SK-N-SH (cell line): ENCODE measurements at regions not wholly inside any gene's neighbourhood (a gene's known extent, or its start where the extent isn't known, plus 50 kb on each side); places are given as distances from the start of the nearest gene placed in this dataset.

Experiments used
- CTCF ChIA-PET: fragments of 300-600, 350-600 bp; formaldehyde crosslinking; extraction: SDS; loops from one replicate; lab custom pipeline; 2021; lab: Yijun Ruan, JAX
- POLR2A ChIA-PET: fragments of 350-600 bp; sonication (Branson Sonifier 250); formaldehyde crosslinking; extraction: SDS; loops from one replicate; lab custom pipeline; 2020; ENCODE audit warnings: antibody characterized with exemption, inconsistent platforms; lab: Yijun Ruan, JAX
- DNase-seq: peaks from one replicate; pipeline ENCODE4 v3.0.0; 2012
- H2AFZ ChIP-seq: fragments of 200-600 bp; sonication (generic); 2 replicates; pipeline ENCODE4 v1.8.1; 2016; ENCODE audit warnings: antibody characterized with exemption, mild to moderate bottlenecking, low read depth
- H3F3A ChIP-seq: fragments of 200-600 bp; sonication (generic); replicated peaks from 2 replicates; pipeline ENCODE3; 2016; ENCODE audit warnings: antibody characterized with exemption, mild to moderate bottlenecking; ENCODE audit not compliant: insufficient read depth
- H3K27ac ChIP-seq, 2 experiments: fragments of 200-500 bp in 1 of 2; fragments of 200-600 bp in 1 of 2; sonication (Bioruptor generic) in 1 of 2; sonication (generic), shearing (Covaris generic) in 1 of 2; 2 replicates each; pipeline versions ENCODE4 v1.5.1 to v1.6.1; 2014 to 2016; ENCODE audit warnings: low read depth in 2 of 2, inconsistent platforms in 1 of 2, low read length in 1 of 2, mild to moderate bottlenecking in 1 of 2, mixed read lengths in 1 of 2
- H3K27me3 ChIP-seq: fragments of 200-600 bp; sonication (generic), shearing (Covaris generic); 2 replicates; pipeline ENCODE4 v1.6.1; 2016; ENCODE audit warnings: mixed run types; ENCODE audit not compliant: insufficient read depth
- H3K36me3 ChIP-seq, 2 experiments: fragments of 200-500 bp in 1 of 2; fragments of 200-600 bp in 1 of 2; sonication (Bioruptor generic) in 1 of 2; sonication (generic) in 1 of 2; replicated peaks in 1 of 2; 2 replicates each; pipeline versions ENCODE3 to v1.5.1; 2014 to 2016; ENCODE audit warnings: low read length in 1 of 2, mild to moderate bottlenecking in 1 of 2; ENCODE audit not compliant: insufficient read depth in 2 of 2, control insufficient read depth in 1 of 2
- H3K4me1 ChIP-seq, 2 experiments: fragments of 200-500 bp in 1 of 2; fragments of 200-600 bp in 1 of 2; sonication (Bioruptor generic) in 1 of 2; sonication (generic), shearing (Covaris generic) in 1 of 2; 2 replicates each; pipeline versions ENCODE4 v1.5.1 to v1.6.1; 2014 to 2016; ENCODE audit warnings: low read depth in 1 of 2, low read length in 1 of 2, mixed run types in 1 of 2; ENCODE audit not compliant: insufficient read depth in 2 of 2, control insufficient read depth in 1 of 2
- H3K4me2 ChIP-seq: fragments of 200-600 bp; sonication (generic), shearing (Covaris generic); 2 replicates; pipeline ENCODE4 v1.6.1; 2017; ENCODE audit warnings: mixed run types
- H3K4me3 ChIP-seq, 2 experiments: fragments of 200-500 bp in 1 of 2; fragments of 200-600 bp in 1 of 2; sonication (Bioruptor generic) in 1 of 2; sonication (generic), shearing (Covaris generic) in 1 of 2; 2 replicates each; pipeline versions ENCODE4 v1.5.1 to v1.8.1; 2014 to 2016; ENCODE audit warnings: low read depth in 2 of 2, inconsistent platforms in 1 of 2, low read length in 1 of 2, mild to moderate bottlenecking in 1 of 2, mixed read lengths in 1 of 2, moderate library complexity in 1 of 2
- H3K79me2 ChIP-seq: fragments of 200-600 bp; sonication (generic); 2 replicates; pipeline ENCODE4 v1.8.1; 2017; ENCODE audit warnings: mild to moderate bottlenecking; ENCODE audit not compliant: insufficient read depth
- H3K9ac ChIP-seq: fragments of 200-600 bp; sonication (generic); 2 replicates; pipeline ENCODE4 v1.6.1; 2017; ENCODE audit warnings: mixed run types
- H3K9me2 ChIP-seq: fragments of 200-600 bp; sonication (generic); 2 replicates; pipeline ENCODE4 v1.6.1; 2017; ENCODE audit warnings: mixed run types
- H3K9me3 ChIP-seq: fragments of 200-600 bp; sonication (generic); 2 replicates; pipeline ENCODE4 v1.6.1; 2017; ENCODE audit warnings: mixed run types, mild to moderate bottlenecking, moderate library complexity
- H4K20me1 ChIP-seq: fragments of 200-600 bp; sonication (generic); 2 replicates; pipeline ENCODE4 v1.6.1; 2017; ENCODE audit warnings: mild to moderate bottlenecking, mixed run types; ENCODE audit not compliant: insufficient read depth
- EP300 ChIP-seq, 2 experiments: IDR thresholded peaks; 2 replicates each; pipeline versions ENCODE4 v1.4.0 to v1.6.1; 2012; ENCODE audit warnings: borderline replicate concordance in 1 of 2, low read depth in 1 of 2, low read length in 1 of 2
- FOSL2 ChIP-seq: IDR thresholded peaks from 2 replicates; pipeline ENCODE4 v1.4.0; 2012; ENCODE audit warnings: low read depth, mild to moderate bottlenecking, moderate library complexity, borderline replicate concordance
- FOXJ3 ChIP-seq: sonication (generic); formaldehyde crosslinking; IDR thresholded peaks from 2 replicates; pipeline ENCODE4 v1.5.1; 2020; ENCODE audit warnings: mild to moderate bottlenecking, missing genetic modification reagents
- FOXM1 ChIP-seq: IDR thresholded peaks from 2 replicates; pipeline ENCODE4 v1.4.0; 2012; ENCODE audit warnings: low read depth, mild to moderate bottlenecking
- GABPA ChIP-seq: IDR thresholded peaks from 2 replicates; pipeline ENCODE4 v1.4.0; 2012; ENCODE audit warnings: low read depth, mild to moderate bottlenecking
- GATA2 ChIP-seq: sonication (generic); formaldehyde crosslinking; IDR thresholded peaks from 2 replicates; pipeline ENCODE4 v1.5.0; 2020; ENCODE audit warnings: mild to moderate bottlenecking, missing genetic modification reagents
- JUND ChIP-seq: IDR thresholded peaks from 2 replicates; pipeline ENCODE4 v1.4.0; 2012
- MEF2A ChIP-seq: IDR thresholded peaks from 2 replicates; pipeline ENCODE4 v1.4.0; 2012; ENCODE audit warnings: low read depth, borderline replicate concordance
- NFIC ChIP-seq: IDR thresholded peaks from 2 replicates; pipeline ENCODE4 v1.4.0; 2012; ENCODE audit warnings: borderline replicate concordance
- POLR2AphosphoS5 ChIP-seq: IDR thresholded peaks from 2 replicates; pipeline ENCODE4 v1.6.1; 2012; ENCODE audit warnings: low read depth, low read length
- RAD21 ChIP-seq: IDR thresholded peaks from 2 replicates; pipeline ENCODE4 v1.6.1; 2012; ENCODE audit warnings: mild to moderate bottlenecking, low read length
- RCOR1 ChIP-seq: fragments of 150-350 bp; IDR thresholded peaks from 2 replicates; pipeline ENCODE4 v1.6.1; 2017; ENCODE audit warnings: antibody characterized with exemption, low read length
- TCF12 ChIP-seq: IDR thresholded peaks from 2 replicates; pipeline ENCODE4 v1.4.0; 2012
- TEAD4 ChIP-seq: IDR thresholded peaks from 2 replicates; pipeline ENCODE4 v1.4.0; 2012; ENCODE audit warnings: mild to moderate bottlenecking, borderline replicate concordance; ENCODE audit not compliant: insufficient read depth
- YY1 ChIP-seq: IDR thresholded peaks from 2 replicates; pipeline ENCODE4 v1.4.0; 2012; ENCODE audit warnings: low read depth, mild to moderate bottlenecking
- WGBS: methylation state at CpG from one replicate; pipeline ENCODE4 v1.1.6; 2017; ENCODE audit warnings: low lambda C conversion rate; 5-methylcytosine and 5-hydroxymethylcytosine counted together
- TF ChIP-seq, protein P1 (sequence below): IDR thresholded peaks from 2 replicates; pipeline ENCODE4 v1.6.1; 2012; ENCODE audit warnings: mild to moderate bottlenecking, low read depth, low read length, moderate library complexity
- TF ChIP-seq, protein P2 (sequence below): IDR thresholded peaks from 2 replicates; pipeline ENCODE4 v1.4.0; 2012; ENCODE audit warnings: low read depth, borderline replicate concordance
- TF ChIP-seq, protein P3 (sequence below): fragments of 150-350 bp; IDR thresholded peaks from 2 replicates; pipeline ENCODE4 v1.6.1; 2016; ENCODE audit warnings: mild to moderate bottlenecking, low read depth, low read length

DNA sequence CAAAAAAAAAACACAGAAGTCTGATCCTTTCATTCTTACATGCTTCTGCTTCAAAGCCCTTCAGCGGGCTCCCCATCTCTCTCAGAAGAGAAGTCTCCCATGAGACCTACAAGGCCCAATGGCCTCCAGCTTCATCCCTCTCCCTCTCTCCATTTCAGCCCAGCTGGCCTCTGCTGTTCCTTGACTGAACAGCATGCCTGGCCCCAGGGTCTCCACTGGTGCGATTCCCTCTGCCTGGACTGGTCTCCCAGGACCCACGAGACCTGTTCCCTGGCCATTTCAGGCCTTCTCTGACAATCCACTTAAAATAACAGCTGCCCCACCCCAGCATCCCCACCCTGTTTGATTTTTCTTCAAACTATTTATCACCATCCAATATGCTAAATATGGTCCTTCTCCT, 91.2 kb downstream of the AIPL1 start (continued):
- TF ChIP-seq, protein P1, sequence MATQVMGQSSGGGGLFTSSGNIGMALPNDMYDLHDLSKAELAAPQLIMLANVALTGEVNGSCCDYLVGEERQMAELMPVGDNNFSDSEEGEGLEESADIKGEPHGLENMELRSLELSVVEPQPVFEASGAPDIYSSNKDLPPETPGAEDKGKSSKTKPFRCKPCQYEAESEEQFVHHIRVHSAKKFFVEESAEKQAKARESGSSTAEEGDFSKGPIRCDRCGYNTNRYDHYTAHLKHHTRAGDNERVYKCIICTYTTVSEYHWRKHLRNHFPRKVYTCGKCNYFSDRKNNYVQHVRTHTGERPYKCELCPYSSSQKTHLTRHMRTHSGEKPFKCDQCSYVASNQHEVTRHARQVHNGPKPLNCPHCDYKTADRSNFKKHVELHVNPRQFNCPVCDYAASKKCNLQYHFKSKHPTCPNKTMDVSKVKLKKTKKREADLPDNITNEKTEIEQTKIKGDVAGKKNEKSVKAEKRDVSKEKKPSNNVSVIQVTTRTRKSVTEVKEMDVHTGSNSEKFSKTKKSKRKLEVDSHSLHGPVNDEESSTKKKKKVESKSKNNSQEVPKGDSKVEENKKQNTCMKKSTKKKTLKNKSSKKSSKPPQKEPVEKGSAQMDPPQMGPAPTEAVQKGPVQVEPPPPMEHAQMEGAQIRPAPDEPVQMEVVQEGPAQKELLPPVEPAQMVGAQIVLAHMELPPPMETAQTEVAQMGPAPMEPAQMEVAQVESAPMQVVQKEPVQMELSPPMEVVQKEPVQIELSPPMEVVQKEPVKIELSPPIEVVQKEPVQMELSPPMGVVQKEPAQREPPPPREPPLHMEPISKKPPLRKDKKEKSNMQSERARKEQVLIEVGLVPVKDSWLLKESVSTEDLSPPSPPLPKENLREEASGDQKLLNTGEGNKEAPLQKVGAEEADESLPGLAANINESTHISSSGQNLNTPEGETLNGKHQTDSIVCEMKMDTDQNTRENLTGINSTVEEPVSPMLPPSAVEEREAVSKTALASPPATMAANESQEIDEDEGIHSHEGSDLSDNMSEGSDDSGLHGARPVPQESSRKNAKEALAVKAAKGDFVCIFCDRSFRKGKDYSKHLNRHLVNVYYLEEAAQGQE = no peak
- TF ChIP-seq FOXJ3 (no peak), NFIC (no peak), TEAD4 (no peak), GATA2 (CRISPR knock-in tag) (no peak), RAD21 (no peak)

DNA sequence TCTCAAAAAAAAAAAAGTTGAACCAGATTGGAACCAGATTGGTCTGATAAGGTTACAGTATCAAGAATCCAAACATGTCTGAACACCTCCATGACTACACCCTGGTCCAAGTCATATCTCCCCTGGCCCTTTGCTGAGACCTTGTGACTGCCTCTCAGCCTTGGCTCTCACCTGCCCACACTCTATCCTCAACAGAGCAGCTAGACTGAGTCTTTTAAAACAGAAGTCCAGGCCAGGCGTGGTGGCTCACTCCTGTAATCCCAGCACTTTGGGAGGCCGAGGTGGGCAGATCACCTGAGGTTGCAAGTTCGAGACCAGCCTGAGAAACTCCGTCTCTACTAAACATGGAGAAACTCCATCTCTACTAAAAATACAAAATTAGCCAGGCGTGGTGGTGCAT, 91.7 kb downstream of the AIPL1 start:
- Histone ChIP-seq H3K4me1 (no peaks in the 10 kb centered on the region), H3K9me3 (no peaks in the 10 kb centered on the region), H3K79me2 (no peaks in the 10 kb centered on the region), H2AFZ (no peak overlapping the region), H3K9me2 (no peaks in the 10 kb centered on the region), H3K4me3 (no peak overlapping the region), H3K9ac (no peak overlapping the region), H3K4me2 (no peak overlapping the region), H3K27ac (no peak overlapping the region), H3K27me3 (no peaks in the 10 kb centered on the region), H4K20me1 (no peaks in the 10 kb centered on the region), H3F3A (no peaks in the 10 kb centered on the region), H3K36me3 (no peaks in the 10 kb centered on the region)
- ChIA-PET CTCF (no interaction called here), POLR2A (no interaction called here)
- 14% methylated on average over 5 of the region's 5 CpGs for WGBS
- TF ChIP-seq FOXJ3 (no peak), EP300 (IDR thresholded peaks at IDR 0.05; ENCODE audit: borderline replicate concordance in 1 of 2, low read depth in 1 of 2, low read length in 1 of 2) (no peak), YY1 (no peak), FOSL2 (no peak), POLR2AphosphoS5 (no peak), MEF2A (no peak), GATA2 (CRISPR knock-in tag) (no peak), JUND (no peak), GABPA (no peak), FOXM1 (no peak), TCF12 (no peak), RCOR1 (no peak)
- TF ChIP-seq, protein P2, sequence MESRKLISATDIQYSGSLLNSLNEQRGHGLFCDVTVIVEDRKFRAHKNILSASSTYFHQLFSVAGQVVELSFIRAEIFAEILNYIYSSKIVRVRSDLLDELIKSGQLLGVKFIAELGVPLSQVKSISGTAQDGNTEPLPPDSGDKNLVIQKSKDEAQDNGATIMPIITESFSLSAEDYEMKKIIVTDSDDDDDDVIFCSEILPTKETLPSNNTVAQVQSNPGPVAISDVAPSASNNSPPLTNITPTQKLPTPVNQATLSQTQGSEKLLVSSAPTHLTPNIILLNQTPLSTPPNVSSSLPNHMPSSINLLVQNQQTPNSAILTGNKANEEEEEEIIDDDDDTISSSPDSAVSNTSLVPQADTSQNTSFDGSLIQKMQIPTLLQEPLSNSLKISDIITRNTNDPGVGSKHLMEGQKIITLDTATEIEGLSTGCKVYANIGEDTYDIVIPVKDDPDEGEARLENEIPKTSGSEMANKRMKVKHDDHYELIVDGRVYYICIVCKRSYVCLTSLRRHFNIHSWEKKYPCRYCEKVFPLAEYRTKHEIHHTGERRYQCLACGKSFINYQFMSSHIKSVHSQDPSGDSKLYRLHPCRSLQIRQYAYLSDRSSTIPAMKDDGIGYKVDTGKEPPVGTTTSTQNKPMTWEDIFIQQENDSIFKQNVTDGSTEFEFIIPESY = no peak
- TF ChIP-seq, protein P1 = no peak
- TF ChIP-seq, protein P3, sequence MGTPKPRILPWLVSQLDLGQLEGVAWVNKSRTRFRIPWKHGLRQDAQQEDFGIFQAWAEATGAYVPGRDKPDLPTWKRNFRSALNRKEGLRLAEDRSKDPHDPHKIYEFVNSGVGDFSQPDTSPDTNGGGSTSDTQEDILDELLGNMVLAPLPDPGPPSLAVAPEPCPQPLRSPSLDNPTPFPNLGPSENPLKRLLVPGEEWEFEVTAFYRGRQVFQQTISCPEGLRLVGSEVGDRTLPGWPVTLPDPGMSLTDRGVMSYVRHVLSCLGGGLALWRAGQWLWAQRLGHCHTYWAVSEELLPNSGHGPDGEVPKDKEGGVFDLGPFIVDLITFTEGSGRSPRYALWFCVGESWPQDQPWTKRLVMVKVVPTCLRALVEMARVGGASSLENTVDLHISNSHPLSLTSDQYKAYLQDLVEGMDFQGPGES = no peak
- DNase-seq = no peak
